HG02642 (cell line): ENCODE measurements at regions not wholly inside any gene's neighbourhood (a gene's known extent, or its start where the extent isn't known, plus 50 kb on each side); places are given as distances from the start of the nearest gene placed in this dataset.
"Not testable (repeated sequence)": the region's sequence is repeated elsewhere in the genome, so short reads cannot be mapped to it uniquely, and the experiment has no call there.

Source experiments
- ATAC-seq: cut with Tn5 transposase; IDR thresholded peaks from one replicate; pipeline ENCODE4 v1.9.1; 2021; ENCODE audit warnings: mild to moderate bottlenecking; ENCODE audit not compliant: unreplicated experiment, poor library complexity

GRCh38 chr3:130800829-130801228 is 54.2 kb upstream of the PIK3R4 start:
- no peak for ATAC-seq

- no peak for ATAC-seq
These were observed 54.8 kb upstream of the PIK3R4 start for GRCh38 chr3:130801473-130801872.

GRCh38 chr3:130811557-130811956 is 64.9 kb upstream of the PIK3R4 start:
- no peak for ATAC-seq

GRCh38 chr3:130814691-130815472 is 68.3 kb upstream of the PIK3R4 start:
- no peak for ATAC-seq

- no peak for ATAC-seq
These were observed 70.2 kb upstream of the PIK3R4 start for GRCh38 chr3:130816561-130817445.

GRCh38 chr3:130818066-130818465 is 71.4 kb upstream of the PIK3R4 start:
- not testable (repeated sequence) for ATAC-seq

- no peak for ATAC-seq
These were observed 72.9 kb upstream of the ATP2C1 start for GRCh38 chr3:130820976-130821375.

GRCh38 chr3:130821806-130822205 is 72.1 kb upstream of the ATP2C1 start:
- no peak for ATAC-seq

GRCh38 chr3:130823241-130823884 is 70.5 kb upstream of the ATP2C1 start:
- ATAC-seq: no peak

GRCh38 chr3:130823996-130824395 is 69.9 kb upstream of the ATP2C1 start:
- no peak for ATAC-seq

- no peak for ATAC-seq
These were observed 68.1 kb upstream of the ATP2C1 start for GRCh38 chr3:130825762-130826299.

- ATAC-seq: no peak
These were observed 67.2 kb upstream of the ATP2C1 start for GRCh38 chr3:130826516-130827182.

GRCh38 chr3:130827486-130827885 is 66.4 kb upstream of the ATP2C1 start:
- no peak for ATAC-seq

- no peak for ATAC-seq
These were observed 64.6 kb upstream of the ATP2C1 start for GRCh38 chr3:130828948-130829947.

- ATAC-seq: no peak
These were observed 62.0 kb upstream of the ATP2C1 start for GRCh38 chr3:130831719-130832400.

GRCh38 chr3:130832401-130832746 is 61.5 kb upstream of the ATP2C1 start:
- not testable (repeated sequence) for ATAC-seq

GRCh38 chr3:130834476-130834875 is 59.4 kb upstream of the ATP2C1 start:
- no peak for ATAC-seq

GRCh38 chr3:130835483-130835882 is 58.4 kb upstream of the ATP2C1 start:
- ATAC-seq: no peak
